ENCODE measurements at regions not wholly inside any gene's neighbourhood (a gene's known extent, or its start where the extent isn't known, plus 50 kb on each side); places are given as distances from the start of the nearest gene placed in this dataset.

DNA sequence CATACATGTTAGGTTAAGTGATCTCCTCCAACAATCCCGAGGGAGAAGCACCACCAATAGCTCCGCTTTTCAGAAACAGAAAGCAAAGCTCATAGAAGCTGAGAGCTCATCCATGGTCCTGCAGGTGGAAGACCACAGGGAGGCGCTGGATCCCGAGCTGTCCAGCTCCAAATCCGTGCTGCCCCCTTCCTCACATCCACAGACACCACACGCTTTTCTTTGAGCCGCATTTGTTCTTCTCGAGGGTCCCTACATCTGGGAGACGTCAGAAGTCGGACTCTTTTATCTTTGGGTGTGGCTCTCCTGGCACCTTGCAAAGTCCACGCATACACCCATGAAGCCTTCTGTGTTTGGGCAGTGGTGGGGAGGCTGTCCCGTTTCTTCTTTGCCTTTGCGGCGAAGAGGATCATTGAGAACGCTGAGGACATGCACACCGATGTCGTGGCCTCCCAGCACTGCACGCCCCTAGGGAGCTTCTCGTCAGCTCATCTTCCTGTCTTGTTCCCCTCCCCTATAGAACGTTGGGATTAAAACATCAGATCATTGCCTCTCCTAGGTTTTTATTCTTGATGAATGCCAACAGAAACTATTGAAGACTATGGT lies 184.8 kb downstream of the TEX29 start:
- TF ChIP-seq, protein P1, sequence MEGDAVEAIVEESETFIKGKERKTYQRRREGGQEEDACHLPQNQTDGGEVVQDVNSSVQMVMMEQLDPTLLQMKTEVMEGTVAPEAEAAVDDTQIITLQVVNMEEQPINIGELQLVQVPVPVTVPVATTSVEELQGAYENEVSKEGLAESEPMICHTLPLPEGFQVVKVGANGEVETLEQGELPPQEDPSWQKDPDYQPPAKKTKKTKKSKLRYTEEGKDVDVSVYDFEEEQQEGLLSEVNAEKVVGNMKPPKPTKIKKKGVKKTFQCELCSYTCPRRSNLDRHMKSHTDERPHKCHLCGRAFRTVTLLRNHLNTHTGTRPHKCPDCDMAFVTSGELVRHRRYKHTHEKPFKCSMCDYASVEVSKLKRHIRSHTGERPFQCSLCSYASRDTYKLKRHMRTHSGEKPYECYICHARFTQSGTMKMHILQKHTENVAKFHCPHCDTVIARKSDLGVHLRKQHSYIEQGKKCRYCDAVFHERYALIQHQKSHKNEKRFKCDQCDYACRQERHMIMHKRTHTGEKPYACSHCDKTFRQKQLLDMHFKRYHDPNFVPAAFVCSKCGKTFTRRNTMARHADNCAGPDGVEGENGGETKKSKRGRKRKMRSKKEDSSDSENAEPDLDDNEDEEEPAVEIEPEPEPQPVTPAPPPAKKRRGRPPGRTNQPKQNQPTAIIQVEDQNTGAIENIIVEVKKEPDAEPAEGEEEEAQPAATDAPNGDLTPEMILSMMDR (IDR thresholded peaks at IDR 0.05) = peak; percentile 28
- no peak for TF ChIP-seq ZFX (IDR thresholded peaks at IDR 0.05; ENCODE audit: borderline replicate concordance)
